HG03135 (cell line): ENCODE measurements at regions not wholly inside any gene's neighbourhood (a gene's known extent, or its start where the extent isn't known, plus 50 kb on each side); places are given as distances from the start of the nearest gene placed in this dataset.

Experiments used
- ATAC-seq: cut with Tn5 transposase; IDR thresholded peaks from one replicate; pipeline ENCODE4 v1.9.1; 2021; ENCODE audit warnings: mild to moderate bottlenecking, moderate library complexity; ENCODE audit not compliant: unreplicated experiment

- no peak for ATAC-seq
These were observed 161.0 kb upstream of the HS3ST1 start for GRCh38 chr4:11589676-11590075.

- ATAC-seq: no peak
These were observed 159.1 kb upstream of the HS3ST1 start for GRCh38 chr4:11587797-11588196.

DNA sequence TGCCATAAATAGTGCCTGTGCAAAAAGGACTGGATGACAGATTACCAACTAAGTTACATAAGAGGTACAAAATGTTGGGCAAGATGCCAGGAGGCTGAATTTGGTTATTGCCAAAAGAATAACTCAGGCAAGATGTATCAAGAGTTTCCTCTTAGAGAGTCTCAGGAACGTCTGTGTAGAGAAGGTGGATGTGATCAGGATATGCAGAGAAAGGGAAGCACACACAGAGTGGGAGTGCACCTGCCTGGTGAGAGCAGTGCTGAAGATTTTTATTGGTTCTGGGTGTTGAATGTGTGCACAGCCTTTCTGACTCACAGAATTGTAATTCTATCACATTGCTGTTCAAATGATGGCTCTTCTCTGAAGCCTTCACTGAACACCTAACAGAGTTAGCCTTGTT, 156.8 kb upstream of the HS3ST1 start:
- no peak for ATAC-seq

GRCh38 chr4:11568511-11568910, 139.8 kb upstream of the HS3ST1 start:
- no peak for ATAC-seq

GRCh38 chr4:11566444-11567022, 137.8 kb upstream of the HS3ST1 start:
- peak; percentile 79 for ATAC-seq

GRCh38 chr4:11565899-11566298, 137.2 kb upstream of the HS3ST1 start:
- ATAC-seq: peak; percentile 57

DNA sequence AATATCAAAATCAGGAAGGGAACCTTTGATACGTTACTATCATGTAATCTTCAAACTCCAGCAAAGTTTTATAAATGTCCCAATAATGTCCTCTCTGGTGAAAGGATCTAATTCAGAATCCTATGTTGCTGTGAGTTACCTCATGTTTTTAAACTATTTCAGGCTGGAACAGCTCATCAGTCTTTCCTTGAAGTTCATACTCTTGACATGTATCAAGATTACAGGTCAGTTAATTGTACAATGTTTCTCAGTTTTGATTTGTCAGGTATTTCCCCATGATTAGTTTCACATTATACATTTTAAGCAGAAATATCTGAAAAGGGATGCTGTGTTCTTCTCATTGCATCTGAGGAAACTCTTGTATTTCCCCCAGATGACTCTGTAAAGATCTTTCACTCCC, 136.5 kb upstream of the HS3ST1 start:
- ATAC-seq: no peak

DNA sequence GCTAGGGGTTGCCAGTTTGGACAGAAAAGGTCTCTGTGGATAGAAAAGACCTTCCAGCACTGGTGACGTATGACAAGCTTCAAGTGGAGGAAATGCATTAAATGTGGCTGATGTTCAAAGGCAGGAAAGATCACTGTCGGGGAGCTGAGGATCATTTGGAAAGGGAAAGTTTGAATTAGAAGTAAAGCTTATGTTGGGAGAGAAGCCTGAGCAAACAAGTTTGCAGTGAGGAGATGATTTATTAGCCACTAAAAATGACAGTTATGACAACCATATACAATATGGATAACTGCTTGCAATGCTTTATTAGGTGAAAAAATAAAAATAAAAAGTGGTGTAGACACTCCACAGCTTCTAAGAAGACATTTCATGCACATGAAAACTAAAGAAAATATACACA, 135.3 kb upstream of the HS3ST1 start:
- ATAC-seq: no peak

DNA sequence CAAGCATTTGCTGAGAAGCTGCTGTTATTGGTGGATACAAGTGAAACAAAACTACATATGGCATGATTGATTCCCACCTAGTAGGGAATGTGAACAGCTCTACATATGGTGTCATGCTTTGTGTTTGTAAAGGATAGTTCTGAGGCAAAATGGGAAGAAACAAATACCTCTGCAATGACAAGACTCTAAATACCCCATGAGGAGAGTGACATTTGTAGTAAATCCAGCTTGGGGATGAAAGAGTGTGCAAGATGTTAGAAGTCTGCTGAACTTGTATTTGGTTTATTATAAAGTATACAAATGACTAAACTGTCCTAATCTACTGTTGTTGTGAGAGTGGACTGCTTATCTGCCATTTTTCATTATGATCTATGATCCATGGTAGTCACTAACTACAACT, 120.8 kb upstream of the HS3ST1 start:
- ATAC-seq: no peak

GRCh38 chr4:11548597-11549082, 119.9 kb upstream of the HS3ST1 start:
- peak; percentile 98 for ATAC-seq

DNA sequence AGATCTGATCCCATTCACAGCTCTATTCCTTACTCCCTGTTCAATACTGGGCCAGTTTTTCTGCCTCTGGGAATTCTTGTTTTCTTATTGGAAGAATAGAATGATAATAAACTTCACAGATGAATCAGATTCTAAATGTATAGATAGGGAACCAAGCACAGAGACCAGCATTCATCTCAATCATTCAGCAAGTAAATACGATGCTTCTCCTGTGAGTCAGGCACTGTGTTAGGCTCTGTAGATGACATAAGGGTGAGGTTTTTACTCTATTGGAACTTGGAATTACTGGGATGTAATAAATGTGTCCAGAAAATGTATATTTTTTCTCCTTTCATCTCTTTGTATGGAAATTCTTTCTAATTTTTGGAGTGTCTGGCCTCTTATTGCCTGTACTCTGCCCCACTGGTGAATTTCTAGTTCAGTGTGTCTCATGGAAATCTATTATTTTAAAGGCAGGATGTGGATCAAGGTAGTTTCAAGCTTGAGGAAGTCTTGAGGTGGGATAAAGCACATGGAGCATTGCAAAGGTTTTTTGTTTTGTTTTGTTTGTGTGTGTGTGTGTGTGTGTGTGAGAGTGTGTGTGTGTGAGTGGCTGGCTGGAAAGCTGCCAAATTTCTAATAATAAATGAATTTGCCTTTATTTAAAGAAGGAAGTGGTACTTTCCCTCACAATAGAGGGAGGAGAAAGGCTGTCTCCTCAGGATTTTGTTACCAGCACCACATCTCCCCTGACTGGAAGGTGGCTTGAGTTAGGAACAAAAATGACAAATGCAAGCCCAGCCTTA, 117.9 kb upstream of the HS3ST1 start:
- no peak for ATAC-seq

GRCh38 chr4:11545651-11546050, 117.0 kb upstream of the HS3ST1 start:
- no peak for ATAC-seq

DNA sequence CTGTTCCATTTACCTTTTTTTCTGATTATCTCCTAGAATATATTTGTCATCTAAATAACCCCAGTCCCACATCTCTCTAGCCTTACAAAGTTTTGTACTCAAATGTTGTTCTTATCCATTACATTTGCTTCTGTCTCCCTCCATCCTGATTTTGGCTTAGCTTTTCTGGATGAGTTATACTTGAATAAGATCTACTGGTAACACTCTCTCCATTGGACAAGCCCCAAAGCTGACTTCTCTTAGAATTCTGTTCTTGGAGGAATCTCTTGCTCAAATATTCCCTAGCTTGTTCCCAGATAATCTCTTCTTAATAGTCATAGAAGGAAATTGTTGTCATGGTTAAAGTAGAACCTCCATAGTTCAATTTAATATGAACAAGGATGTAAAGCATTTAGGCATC, 115.5 kb upstream of the HS3ST1 start:
- no peak for ATAC-seq

- ATAC-seq: no peak
These were observed 115.0 kb upstream of the HS3ST1 start for GRCh38 chr4:11543706-11544105.

DNA sequence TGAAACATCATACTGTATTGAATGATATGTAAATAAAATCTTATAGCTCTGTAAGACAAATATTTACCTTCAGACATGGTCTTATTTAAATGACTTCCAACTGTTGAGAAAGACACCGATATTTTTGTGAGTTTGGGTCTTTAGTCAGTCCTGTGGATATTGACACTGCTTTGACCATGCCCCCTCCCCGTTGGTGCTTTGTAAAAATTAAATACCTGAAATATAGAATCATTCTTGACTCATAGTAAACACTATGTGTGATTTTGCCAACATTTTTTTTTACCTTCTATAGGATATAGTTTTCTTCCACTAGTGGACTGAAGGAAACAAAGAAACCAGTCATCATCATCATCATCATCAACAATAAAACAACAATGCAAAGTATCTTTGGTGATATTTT, 114.3 kb upstream of the HS3ST1 start:
- no peak for ATAC-seq

DNA sequence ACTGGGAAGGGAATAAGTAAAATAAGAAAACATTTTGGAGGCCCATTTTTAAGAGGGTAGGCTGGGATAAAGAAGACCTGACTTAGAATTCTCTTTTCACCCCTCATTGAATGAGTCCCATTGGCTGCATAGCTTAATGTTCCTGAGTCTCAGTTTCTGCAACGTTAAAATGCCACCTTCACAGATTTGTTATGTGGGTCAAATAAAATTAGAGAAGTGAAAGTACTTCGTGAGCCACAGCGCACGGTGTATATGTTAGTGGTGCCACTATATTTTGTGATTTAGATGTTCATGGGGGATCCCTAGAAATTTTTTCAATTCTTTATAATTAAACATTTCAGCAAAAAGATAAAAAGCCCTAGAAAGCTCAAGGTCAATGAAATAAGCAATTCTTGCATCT, 109.2 kb upstream of the HS3ST1 start:
- no peak for ATAC-seq

DNA sequence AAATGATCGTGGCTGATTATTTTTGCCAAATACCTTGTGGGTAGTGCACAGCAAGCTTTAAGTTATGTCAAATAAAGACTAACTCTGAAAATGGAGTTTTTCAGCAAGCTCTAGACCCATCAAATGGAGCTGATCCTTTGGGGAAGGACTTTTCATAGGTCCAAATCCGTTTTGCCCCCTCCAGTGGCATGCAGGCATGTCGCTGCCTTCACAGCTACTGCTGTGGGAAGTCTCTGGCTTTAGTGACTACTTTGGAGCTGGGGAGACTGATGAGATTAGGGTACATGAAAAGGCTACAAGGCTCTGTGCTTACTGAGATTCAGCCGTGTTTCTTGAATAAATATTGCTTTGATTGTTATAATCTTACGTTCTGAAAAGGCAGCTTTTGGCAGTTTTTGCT, 106.6 kb upstream of the HS3ST1 start:
- no peak for ATAC-seq

DNA sequence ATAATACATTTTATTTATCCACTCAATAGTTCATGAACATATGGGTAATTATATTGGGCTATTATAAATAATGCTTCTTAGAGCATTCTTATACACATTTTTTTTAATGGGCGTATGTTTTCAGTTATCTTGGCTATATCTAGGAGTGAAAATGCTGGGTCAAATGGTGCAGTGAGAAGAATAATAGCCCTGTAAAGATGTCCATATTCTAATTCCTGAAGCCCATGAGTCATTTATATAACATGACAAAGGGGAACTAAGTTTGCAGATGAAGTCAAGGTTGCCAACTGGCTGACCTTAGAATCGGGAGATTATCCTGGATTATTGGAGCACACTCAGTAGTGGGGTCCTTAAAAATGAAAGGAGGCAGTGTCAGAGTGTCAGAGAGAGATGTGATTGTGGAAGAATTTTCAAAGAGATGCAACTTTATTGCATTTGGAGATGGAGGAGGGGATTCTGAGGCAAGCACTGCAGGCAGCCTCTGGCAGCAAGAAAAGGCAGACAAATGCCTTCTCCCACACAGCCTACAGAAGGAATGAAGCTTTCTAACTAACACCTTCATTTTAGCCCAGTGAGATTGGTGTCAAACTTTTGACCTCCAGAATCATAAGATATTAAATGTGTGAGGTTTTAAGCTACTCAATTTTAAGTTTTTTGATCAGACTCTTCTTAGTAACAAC, 106.1 kb upstream of the HS3ST1 start:
- ATAC-seq: no peak

DNA sequence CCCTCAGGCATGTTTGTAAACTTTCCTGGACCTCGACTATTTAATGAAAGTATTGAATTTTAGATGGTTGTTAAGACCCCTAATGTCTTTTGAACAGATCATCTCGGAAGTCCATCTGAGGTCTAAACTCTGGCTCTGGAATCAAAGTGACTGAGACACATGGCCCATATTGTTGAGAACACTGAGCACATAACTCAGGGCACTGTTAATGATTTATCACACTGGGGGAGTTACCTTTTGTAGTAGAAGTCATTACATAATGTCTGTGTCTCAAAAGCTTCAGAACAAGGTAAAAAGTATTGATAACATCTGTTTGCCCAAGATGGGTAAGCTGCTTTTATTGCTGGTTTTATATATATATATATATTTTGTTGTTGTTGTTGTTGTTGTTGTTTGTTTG, 103.4 kb upstream of the HS3ST1 start:
- no peak for ATAC-seq

DNA sequence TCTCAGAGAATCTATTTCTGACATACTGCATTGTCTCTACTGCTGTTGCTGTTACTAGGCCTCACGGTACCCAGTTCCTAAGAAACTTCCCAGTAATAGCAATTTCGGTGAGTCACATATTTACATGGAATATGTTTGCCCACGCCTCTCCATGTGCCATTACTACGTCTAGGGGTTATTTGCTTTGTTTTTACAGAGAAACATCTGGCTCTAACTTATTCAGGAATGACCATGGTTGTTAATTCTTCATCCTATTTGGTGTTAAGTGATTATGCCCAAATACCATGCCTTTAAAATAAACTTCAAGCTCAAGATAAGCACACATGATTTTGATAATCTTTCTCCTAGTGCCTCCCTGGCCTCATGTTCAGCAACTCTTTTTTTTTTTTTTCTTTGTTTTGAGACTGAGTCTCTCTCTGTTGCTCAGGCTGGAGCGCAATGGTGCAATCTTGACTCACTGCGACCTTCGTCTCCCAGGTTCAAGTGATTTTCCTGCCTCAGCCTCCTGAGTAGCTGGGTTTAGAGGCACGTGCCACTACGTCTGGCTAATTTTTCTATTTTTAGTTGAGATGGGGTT, 101.0 kb upstream of the HS3ST1 start:
- no peak for ATAC-seq

- no peak for ATAC-seq
These were observed 96.4 kb upstream of the HS3ST1 start for GRCh38 chr4:11525085-11525484.

- no peak for ATAC-seq
These were observed 90.1 kb upstream of the HS3ST1 start for GRCh38 chr4:11518754-11519153.
